ENCODE measurements at regions not wholly inside any gene's neighbourhood (a gene's known extent, or its start where the extent isn't known, plus 50 kb on each side); places are given as distances from the start of the nearest gene placed in this dataset.

DNA sequence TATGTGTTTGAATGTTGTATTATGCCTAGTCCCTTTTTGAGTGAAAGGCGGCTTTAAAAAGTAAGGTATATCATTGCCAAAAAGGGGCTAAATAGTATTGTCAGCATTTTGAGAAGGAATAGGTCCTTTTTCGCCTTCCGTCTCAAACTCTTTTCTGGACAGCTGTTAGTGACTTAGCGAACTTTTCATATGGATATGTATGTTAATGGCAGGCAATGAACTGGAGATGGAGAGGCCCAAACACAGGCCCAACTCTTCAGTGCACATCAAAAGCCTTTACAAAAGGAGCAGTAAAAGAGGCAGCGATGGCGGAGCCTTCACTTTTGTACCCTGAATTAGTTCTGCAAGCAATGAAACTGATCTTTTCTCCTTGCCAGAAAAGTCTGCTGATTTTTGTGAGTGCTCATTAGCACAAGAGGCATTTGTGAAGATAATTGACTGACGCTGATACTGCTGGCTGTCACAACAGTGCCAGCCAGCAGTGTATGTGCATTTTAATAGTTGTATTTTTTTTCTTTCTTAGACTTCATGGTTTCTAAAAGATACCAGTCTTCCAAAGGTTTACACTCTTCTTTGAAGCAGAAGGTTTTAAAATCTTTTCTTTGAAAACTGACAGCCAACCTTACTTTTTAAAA, 243.7 kb upstream of the SP8 start:
- peak; percentile 30 for DNase-seq

GRCh38 chr7:21041252-21041651, 254.6 kb upstream of the SP8 start:
- no peak for DNase-seq

- DNase-seq = peak; percentile 90
Measured at GRCh38 chr7:21041666-21042065, 255.0 kb upstream of the SP8 start.

- peak; percentile 29 for DNase-seq
Measured at GRCh38 chr7:21044384-21044783, 257.7 kb upstream of the SP8 start.

DNA sequence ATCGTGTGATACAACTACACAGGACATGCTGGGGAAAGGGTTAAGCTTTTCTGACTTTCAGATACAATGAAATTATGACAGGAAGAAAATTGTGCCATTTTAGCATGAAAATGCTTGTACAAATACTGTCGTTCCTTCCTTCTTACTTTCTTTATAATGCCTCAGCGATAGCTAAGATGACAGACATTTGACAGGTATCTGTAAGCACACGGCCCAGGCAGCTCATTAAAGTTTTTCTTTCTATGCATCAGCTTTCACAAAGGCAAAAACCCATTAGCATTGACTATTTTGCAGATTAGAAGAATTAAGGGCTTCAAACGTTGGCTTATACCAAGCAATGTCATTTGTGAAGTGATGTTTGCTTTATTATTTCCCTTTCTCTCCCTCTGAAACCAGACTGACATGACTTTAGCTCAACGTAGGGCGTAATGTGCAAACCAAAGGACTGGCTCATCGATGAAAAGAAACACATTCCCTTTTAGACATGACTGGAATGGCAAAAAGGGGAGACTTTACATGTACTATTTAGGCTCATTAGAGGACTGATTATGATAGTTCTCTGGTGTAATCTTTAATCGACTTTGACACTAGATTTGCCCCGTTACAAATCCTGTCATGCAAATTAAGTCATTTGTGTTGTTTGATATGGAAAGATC, 258.4 kb upstream of the SP8 start:
- DNase-seq = no peak

DNA sequence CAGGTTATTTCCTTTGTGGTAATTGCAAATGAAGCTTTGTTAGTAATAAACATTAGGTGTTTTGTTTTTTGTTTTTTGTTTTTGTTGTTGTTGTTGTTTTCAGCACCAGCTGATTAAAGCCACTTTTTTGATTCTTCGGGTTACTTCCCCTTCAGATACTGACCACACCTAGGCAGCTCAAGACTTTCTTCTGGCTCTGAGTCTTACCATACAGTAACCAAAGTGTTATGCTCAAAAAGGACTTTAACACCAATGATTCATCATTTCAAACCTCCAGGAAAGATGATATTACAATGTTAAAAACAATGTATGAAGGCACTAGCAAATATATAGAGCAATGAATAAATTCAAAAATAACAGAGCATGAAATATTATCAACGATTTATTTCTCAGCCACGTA, 265.2 kb upstream of the SP8 start:
- DNase-seq = no peak

DNA sequence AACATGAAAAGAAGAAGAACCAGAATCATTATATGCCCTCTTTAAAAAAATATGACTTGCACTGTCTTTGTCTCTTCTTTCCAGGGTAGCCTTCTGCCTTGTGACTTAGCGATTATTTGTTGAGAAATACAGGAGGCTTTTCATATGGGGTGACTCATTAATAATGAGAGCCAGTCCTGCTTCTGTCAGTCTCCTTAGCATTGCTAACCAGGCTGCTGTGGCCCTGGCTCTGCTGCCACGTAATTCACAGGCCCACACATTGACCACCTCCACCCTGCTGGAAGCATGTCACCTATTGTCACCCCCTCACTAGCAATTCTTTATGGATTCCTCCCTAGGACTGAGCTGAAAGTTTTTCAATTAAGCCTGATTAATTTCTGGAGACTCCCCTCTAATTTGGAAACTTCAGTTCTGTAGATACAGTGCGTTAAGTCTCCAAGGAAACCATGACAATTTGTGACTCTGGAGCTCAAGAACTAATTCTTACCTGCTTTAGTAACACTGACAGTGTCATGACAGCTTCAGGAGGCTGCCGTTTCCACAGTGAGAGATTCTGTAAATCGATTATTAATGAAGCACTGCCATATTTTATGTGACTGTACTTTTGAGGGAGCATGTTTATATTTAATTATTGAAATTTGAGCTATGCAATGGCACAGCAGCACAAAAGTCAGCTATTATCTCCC, 267.9 kb upstream of the SP8 start:
- DNase-seq = no peak

DNA sequence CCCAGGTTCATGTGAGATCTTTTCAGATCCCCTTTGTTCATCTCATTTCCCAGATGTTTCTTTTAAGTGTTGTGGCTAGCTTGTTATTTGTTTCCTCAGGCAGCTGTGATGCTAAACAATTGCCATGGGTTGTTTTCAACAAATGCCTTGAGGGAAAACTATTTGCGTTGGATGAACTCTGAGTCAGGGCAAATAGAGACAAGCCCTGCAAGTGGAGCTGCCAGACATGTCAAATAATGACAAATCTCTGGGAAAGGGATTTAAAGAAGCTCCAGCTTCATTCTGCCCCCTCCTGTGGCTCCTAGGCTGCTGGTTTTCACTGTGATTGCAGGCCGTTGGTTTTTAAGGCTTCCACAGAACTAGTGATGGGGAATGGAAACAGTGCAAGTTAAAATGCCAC, 272.4 kb upstream of the SP8 start:
- peak; percentile 31 for DNase-seq

DNA sequence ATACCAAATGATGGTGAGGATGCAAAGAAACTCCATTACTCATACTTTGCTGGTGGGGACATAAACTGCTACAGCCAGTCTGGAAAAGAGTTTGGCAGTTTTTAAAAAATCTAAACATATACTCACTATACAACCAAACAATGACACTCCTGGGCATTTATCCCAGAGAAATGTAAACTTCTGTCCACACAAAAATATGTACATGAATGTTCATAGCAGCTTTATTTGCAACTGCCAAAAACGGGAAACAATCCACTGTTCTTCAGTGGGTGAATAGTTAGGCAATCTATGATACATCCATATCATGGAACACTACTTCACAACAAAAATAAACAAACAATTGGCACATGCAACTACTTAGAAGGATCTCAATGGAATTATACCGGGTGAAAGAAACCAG, 276.4 kb upstream of the SP8 start:
- DNase-seq = no peak

DNA sequence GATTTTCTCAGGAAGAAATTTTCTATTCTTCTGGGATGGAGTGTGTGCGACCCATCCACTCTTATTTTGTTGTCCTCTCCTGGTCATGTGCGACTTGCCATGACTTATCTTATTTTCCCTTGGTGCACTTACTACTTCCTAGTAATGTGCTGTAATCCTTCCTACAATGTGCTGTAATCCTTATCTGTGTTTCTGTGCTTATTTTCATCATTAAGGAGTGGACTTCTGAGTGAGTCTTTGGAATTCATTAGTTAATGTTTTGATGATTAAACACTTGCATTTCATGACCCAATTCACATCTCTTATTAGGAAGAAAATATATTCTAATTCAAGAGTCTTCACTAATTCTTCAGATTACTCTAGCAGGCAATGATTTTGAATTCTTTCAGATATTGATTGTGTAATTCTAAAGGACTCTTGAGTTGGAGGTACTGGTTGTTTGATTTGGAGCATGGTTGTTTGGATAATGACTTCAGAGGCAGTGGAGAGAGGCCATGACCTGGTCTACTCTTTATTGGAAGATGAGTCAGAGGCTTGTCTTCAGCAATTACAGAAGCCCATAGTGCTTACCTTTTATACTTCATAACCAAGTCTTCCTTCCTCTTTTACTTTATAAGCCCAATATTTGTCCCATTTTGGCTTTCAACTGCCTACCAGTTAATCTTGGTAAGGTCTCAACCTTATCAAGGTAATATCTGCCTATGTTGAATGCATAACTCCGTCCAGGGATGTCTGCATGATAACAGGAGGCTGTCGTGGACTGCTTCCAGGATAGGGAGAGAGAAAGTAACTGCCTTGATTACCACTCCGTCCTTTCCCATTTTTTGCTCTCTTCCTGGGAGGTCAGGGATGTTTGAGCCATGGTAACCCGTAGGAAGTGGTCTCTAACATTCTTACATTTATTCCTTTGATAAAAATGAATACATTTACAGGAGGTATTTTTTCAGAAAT, 278.3 kb upstream of the SP8 start:
- peak; percentile 24 for DNase-seq

- DNase-seq = no peak
Measured at GRCh38 chr7:21066221-21066620, 279.5 kb upstream of the SP8 start.

- DNase-seq = no peak
Measured at GRCh38 chr7:21067216-21067615, 280.5 kb upstream of the SP8 start.

DNA sequence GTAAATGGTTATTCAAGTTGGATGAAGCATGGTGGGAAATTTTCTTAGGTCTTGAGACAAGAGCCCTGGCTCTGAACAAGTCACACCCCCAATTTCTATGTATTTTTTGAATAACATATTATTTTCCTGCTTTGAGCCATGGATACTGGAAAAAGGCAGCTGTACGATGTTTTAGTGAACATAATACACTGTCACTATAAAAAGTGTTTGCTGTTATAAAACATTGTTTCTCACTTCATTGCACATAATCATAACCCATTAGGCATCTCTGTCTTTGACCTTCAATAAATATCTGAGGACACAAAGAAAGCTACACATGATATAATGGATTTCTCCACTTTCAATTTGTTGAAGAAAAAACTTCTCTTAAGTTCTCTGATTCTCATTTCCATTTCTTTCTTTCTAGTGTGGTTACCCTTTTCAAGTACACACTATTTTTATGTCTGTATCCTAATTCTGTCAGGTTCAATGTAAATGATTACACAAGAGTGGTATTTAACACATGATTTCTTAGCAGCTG, 283.9 kb upstream of the SP8 start:
- DNase-seq = no peak

- DNase-seq = peak; percentile 50
Measured at GRCh38 chr7:21071561-21072501, 285.1 kb upstream of the SP8 start.

GRCh38 chr7:21076054-21076453, 289.4 kb upstream of the SP8 start:
- DNase-seq = peak; percentile 99

GRCh38 chr7:21076574-21076973, 289.9 kb upstream of the SP8 start:
- DNase-seq = peak; percentile 27

- DNase-seq = peak; percentile 55
Measured at GRCh38 chr7:21077602-21078001, 290.9 kb upstream of the SP8 start.

DNA sequence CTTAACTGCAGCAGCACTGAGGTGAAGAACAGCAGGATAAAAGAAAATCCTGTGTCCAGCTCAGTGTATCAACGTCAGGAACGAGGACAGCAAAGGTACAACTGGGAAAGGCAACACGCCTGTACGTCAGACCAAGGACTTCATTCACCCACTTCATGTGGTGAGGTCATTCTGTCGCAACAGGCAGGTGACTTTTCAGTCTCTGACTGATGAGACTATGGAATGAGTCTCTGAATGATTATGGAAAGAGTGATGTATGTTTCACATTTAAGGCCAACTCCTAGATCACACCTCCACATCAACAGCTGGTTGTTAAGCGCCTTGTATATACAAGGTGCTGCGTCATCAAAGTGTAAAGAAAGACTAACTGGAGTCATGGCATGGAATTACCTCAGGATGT, 297.6 kb upstream of the SP8 start:
- no peak for DNase-seq

GRCh38 chr7:21086688-21087087, 300.0 kb upstream of the SP8 start:
- DNase-seq = peak; percentile 92

DNA sequence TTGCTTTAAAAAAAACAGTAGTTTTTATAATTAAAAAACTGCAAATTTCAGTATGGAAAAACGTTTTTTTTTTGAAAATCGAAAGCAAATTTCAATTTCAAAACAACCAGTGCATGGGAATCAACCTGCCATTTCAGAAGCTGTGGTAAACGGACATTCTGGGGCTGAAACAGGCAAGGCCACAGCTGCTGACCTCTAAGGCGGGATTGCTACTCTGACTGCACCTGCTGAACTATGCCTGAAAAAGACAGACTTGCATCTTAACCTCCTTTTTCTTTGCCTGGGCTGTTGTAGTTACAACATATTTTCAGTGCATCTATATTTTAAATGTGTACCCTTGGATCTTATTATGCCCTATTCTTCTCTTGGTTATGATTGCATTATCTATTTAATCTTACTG, 303.0 kb upstream of the SP8 start:
- no peak for DNase-seq

GRCh38 chr7:21092766-21093702, 306.3 kb upstream of the SP8 start:
- DNase-seq = peak; percentile 58
